Body of pancreas (tissue), 4 donors: ENCODE measurements at regions not wholly inside any gene's neighbourhood (a gene's known extent, or its start where the extent isn't known, plus 50 kb on each side); places are given as distances from the start of the nearest gene placed in this dataset.

ENCODE experiments used
- ATAC-seq: fragments of 150-250 bp; one replicate; pipeline ENCODE4 v1.9.1; 2016
- DNase-seq, 4 donors: peaks; one replicate each; pipeline ENCODE4 v3.0.0-alpha.2; 2019
- H3K27ac ChIP-seq, 4 donors: fragments of 200-600 bp; sonication (generic); 1 replicate in 3 of 4; 2 replicates in 1 of 4; pipeline versions ENCODE4 v1.5.1 to v1.6.1; 2016 to 2019; ENCODE audit warnings: mild to moderate bottlenecking in 1 of 4, mixed read lengths in 1 of 4, moderate library complexity in 1 of 4
- H3K27me3 ChIP-seq, 2 donors: fragments of 200-600 bp; sonication (generic); one replicate each; pipeline ENCODE4 v1.6.0; 2016; ENCODE audit warnings: mild to moderate bottlenecking in 1 of 2
- H3K36me3 ChIP-seq, 2 donors: fragments of 200-600 bp; sonication (generic); replicated peaks in 1 of 2; 2 replicates each; pipeline ENCODE4 v1.5.1; 2016; ENCODE audit warnings: low read depth in 2 of 2; ENCODE audit not compliant: insufficient read depth in 1 of 2
- H3K4me1 ChIP-seq: fragments of 200-600 bp; sonication (generic); one replicate; pipeline ENCODE4 v1.6.0; 2016
- H3K4me3 ChIP-seq, 2 donors: fragments of 200-600 bp; sonication (generic); 1 replicate in 1 of 2; 2 replicates in 1 of 2; pipeline ENCODE4 v1.5.1; 2016 to 2019
- H3K9me3 ChIP-seq, 3 donors: fragments of 200-600 bp; sonication (generic); 1 replicate in 2 of 3; 2 replicates in 1 of 3; pipeline ENCODE4 v1.5.1; 2016
- CTCF ChIP-seq, 7 experiments: fragments of 450-650 bp in 4 of 7; fragments of 200-600 bp in 3 of 7; sonication (generic) in 3 of 7; IDR thresholded peaks; one replicate each; pipeline ENCODE4 v1.5.1; 2016 to 2019; ENCODE audit warnings: antibody characterized with exemption in 7 of 7
- POLR2A ChIP-seq, 3 donors: fragments of 450-650 bp; IDR thresholded peaks; one replicate each; pipeline ENCODE4 v1.6.1; 2016; ENCODE audit warnings: antibody characterized with exemption in 3 of 3, mild to moderate bottlenecking in 2 of 3
- WGBS, 2 donors: methylation state at CpG; one replicate each; pipeline ENCODE4 v1.1.5; 2017; 5-methylcytosine and 5-hydroxymethylcytosine counted together
- intact Hi-C: fragments of 100-400 bp; cut with DNase I; formaldehyde crosslinking; loops from one replicate; pipeline ENCODE4 v1.15.1; 2023

DNA sequence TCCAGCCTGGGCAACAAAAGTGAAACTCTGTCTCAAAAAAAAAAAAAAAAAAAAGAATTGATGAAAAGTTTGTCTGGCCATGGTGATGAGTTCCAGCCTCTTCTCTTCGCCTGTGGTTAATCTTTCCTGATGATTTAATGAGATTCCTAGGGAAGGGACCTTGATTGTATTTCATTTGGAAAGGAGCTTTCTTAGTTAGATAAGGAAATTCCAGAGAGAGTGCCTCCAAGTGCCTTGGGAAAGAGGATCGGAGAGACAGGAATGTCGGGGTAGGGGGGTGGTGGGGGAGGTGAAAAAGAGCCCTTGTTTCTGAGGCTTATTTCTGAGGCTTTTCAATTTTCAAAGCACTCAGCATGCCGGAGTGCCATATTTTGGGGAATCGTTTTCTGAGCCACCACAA, 93.2 kb upstream of the SIAH1 start:
- H3K4me3 ChIP-seq = no peak overlapping the region
- no peaks in the 10 kb centered on the region for H3K27me3 ChIP-seq
- H3K36me3 ChIP-seq = no peaks in the 10 kb centered on the region
- DNase-seq = no peak
- H3K27ac ChIP-seq = no peak overlapping the region
- no peak for ATAC-seq
- TF ChIP-seq CTCF (IDR thresholded peaks at IDR 0.05) (no peak), POLR2A (IDR thresholded peaks at IDR 0.05) (no peak)
- intact Hi-C loops = no loop called here
- H3K9me3 ChIP-seq = no peaks in the 10 kb centered on the region
- H3K4me1 ChIP-seq = no peaks in the 10 kb centered on the region
- WGBS, 2 donors = 45 to 54% methylated on average over 5 of the region's 5 CpGs

DNA sequence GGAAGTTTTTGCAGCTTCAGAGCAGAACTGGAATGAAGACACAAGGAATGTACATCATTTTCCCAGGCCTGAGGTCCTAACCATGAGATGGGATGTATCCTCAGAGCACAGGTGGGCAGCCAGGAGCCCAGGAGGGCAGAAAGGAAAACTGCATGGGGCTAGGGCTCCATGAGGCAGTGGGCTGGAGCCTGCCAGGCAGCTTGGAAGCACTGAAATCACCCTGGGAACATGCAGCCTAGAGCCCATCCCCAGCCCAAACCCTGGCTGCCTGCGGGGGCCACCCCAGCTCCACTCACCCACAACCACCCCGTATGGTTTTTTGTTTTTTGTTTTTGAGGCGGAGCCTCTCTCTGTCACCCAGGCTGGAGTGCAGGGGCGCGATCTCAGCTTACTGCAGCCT, 86.2 kb upstream of the SIAH1 start:
- intact Hi-C loops = no loop called here
- TF ChIP-seq CTCF (IDR thresholded peaks at IDR 0.05) = no peak
- no peak for TF ChIP-seq POLR2A (IDR thresholded peaks at IDR 0.05)
- Histone ChIP-seq H3K36me3 (no peaks in the 10 kb centered on the region), H3K27ac (no peak overlapping the region), H3K27me3 (no peaks in the 10 kb centered on the region), H3K4me1 (no peaks in the 10 kb centered on the region), H3K9me3 (no peaks in the 10 kb centered on the region), H3K4me3 (no peak overlapping the region)
- ATAC-seq (no peak), DNase-seq (no peak)
- WGBS, 2 donors = 68 to 69% methylated on average over 3 to 5 of the region's 5 CpGs

- TF ChIP-seq POLR2A (IDR thresholded peaks at IDR 0.05) = no peak
- no peak for TF ChIP-seq CTCF (IDR thresholded peaks at IDR 0.05)
- ATAC-seq (no peak), DNase-seq (no peak)
- H3K4me1 ChIP-seq = no peaks in the 10 kb centered on the region
- no peak overlapping the region for H3K4me3 ChIP-seq
- H3K27me3 ChIP-seq = no peaks in the 10 kb centered on the region
- no peaks in the 10 kb centered on the region for H3K9me3 ChIP-seq
- intact Hi-C loops = no loop called here
- 68 to 73% methylated on average over 11 of the region's 11 CpGs for WGBS, 2 donors
- H3K36me3 ChIP-seq = no peaks in the 10 kb centered on the region
- no peak overlapping the region for H3K27ac ChIP-seq
Measured at GRCh38 chr16:48462106-48462740, 77.0 kb upstream of the SIAH1 start.

GRCh38 chr16:48459167-48459566, 74.0 kb upstream of the SIAH1 start:
- whole genome bisulfite sequencing, 2 donors = 85 to 92% methylated on average over 3 of the region's 3 CpGs
- Histone ChIP-seq H3K4me1 (no peaks in the 10 kb centered on the region), H3K9me3 (no peaks in the 10 kb centered on the region), H3K27ac (no peak overlapping the region), H3K36me3 (no peaks in the 10 kb centered on the region), H3K27me3 (no peaks in the 10 kb centered on the region), H3K4me3 (no peak overlapping the region)
- ATAC-seq (no peak), DNase-seq (no peak)
- TF ChIP-seq CTCF (IDR thresholded peaks at IDR 0.05) (no peak), POLR2A (IDR thresholded peaks at IDR 0.05) (no peak)
- intact Hi-C loops = no loop called here

DNA sequence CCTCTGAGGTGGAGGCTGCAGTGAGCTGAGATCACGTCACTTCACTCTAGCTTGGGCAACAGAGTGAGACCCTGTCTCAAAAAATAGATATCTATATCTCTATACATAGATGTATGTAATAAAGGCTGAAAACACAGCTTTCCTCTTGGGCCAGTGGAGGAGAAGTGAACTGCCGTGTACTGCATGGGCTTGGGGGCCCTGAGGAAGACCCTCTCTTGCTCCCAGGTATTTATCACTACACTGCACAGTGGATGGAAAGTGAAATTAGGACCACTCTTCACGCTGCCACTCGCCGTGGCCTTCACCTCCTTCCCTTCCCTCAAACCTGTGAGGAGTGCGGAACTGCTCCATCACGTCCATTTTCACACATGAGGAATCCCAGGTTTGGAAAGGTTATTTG, 68.8 kb upstream of the SIAH1 start:
- intact Hi-C loops = no loop called here

More for the DNA sequence above, 68.8 kb upstream of the SIAH1 start:
- no peak for TF ChIP-seq POLR2A (IDR thresholded peaks at IDR 0.05)
- no peak for TF ChIP-seq CTCF (IDR thresholded peaks at IDR 0.05)
- 86 to 93% methylated on average over 6 to 7 of the region's 7 CpGs for WGBS, 2 donors
- Histone ChIP-seq H3K4me3 (no peak overlapping the region), H3K4me1 (no peaks in the 10 kb centered on the region), H3K27ac (no peak overlapping the region), H3K9me3 (no peaks in the 10 kb centered on the region), H3K36me3 (no peaks in the 10 kb centered on the region), H3K27me3 (no peaks in the 10 kb centered on the region)
- no peak for ATAC-seq
- DNase-seq = no peak
